A673 (cell line): ENCODE measurements at regions not wholly inside any gene's neighbourhood (a gene's known extent, or its start where the extent isn't known, plus 50 kb on each side); places are given as distances from the start of the nearest gene placed in this dataset.

Experiments
- EZH2 ChIP-seq: fragments of 200-600 bp; sonication (generic); IDR thresholded peaks from 2 replicates; pipeline ENCODE4 v1.6.1; 2017; ENCODE audit warnings: borderline replicate concordance, low read depth, mild to moderate bottlenecking, mixed read lengths, antibody characterized with exemption, low read length; ENCODE audit not compliant: poor library complexity, severe bottlenecking
- TF ChIP-seq, protein P1 (sequence below): fragments of 300-800, 200-600 bp; sonication (generic); conservative IDR thresholded peaks from 2 replicates; pipeline ENCODE4 v1.5.1; 2017; ENCODE audit warnings: low read depth, mild to moderate bottlenecking, antibody characterized with exemption, low read length, moderate library complexity, mixed read lengths

DNA sequence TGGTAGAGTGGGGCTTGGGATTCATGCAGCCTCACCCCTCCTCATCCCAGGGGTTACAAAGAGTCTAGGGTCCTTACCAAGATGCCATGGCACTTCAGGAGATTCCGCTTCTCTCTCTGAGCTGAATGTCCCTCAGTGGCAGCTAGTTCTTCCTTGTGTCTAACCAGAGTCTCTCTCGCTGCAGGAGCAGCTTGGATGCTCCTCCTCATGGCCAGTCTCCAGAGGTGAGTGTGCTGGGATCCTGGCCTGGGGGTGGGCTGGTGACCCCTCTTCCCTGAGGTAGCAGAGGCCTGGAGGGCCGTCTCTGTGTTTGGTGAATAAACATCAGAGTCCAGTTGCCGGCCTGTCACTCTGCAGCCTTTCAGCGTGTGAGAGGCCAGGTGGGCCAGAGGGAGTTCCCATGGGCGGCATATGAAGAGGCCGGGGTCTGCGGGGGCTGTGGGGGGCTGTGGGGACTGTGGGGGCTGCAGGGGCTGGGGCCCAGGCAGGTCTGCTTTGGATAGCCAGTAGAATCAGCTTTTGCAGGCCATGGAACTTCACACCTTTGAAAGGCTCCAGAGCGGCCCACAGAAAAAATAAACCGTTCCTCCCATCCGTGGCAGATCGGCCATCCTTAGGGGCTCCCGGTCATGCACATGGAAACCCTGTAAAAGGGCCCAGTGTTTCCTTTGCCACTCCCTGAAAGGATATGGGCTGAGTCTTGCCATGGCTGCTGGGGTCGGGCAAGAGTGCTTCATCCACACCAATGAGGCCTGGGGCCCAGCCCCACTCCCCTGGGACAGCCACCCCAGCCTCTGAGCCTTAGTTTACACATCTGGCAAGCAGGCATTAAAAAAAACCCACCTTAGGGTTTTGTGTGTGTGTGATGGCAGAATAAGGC lies 256.4 kb downstream of the FOXD2 start:
- TF ChIP-seq, protein P1, sequence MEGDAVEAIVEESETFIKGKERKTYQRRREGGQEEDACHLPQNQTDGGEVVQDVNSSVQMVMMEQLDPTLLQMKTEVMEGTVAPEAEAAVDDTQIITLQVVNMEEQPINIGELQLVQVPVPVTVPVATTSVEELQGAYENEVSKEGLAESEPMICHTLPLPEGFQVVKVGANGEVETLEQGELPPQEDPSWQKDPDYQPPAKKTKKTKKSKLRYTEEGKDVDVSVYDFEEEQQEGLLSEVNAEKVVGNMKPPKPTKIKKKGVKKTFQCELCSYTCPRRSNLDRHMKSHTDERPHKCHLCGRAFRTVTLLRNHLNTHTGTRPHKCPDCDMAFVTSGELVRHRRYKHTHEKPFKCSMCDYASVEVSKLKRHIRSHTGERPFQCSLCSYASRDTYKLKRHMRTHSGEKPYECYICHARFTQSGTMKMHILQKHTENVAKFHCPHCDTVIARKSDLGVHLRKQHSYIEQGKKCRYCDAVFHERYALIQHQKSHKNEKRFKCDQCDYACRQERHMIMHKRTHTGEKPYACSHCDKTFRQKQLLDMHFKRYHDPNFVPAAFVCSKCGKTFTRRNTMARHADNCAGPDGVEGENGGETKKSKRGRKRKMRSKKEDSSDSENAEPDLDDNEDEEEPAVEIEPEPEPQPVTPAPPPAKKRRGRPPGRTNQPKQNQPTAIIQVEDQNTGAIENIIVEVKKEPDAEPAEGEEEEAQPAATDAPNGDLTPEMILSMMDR = no peak
- no peak for TF ChIP-seq EZH2
